GM12878 (cell line): ENCODE measurements at regions not wholly inside any gene's neighbourhood (a gene's known extent, or its start where the extent isn't known, plus 50 kb on each side); places are given as distances from the start of the nearest gene placed in this dataset.

Source experiments
- ATAC-seq: fragments of 200-7000 bp; cut with Tn5 transposase; 3 replicates; pipeline ENCODE4 v1.9.1; 2020; ENCODE audit warnings: mild to moderate bottlenecking, moderate library complexity
- BruUV-seq: library from RNA; stranded (reverse); fragments of 400-500 nt; replicated peaks from 2 replicates; lab custom pipeline; 2021; lab: Mats Ljungman, UMichigan
- CTCF ChIA-PET: fragments of 300-600 bp; sonication (Branson Sonifier 250); formaldehyde crosslinking; extraction: SDS; loops from one replicate; lab custom pipeline; 2021; ENCODE audit warnings: inconsistent platforms; lab: Yijun Ruan, JAX
- POLR2A ChIA-PET: fragments of 350-600 bp; formaldehyde crosslinking; extraction: SDS; loops from one replicate; lab custom pipeline; 2021; ENCODE audit warnings: inconsistent platforms; lab: Charles Lee
- RAD21 ChIA-PET: fragments of 300-600 bp; sonication (Branson Sonifier 250); formaldehyde crosslinking; loops from one replicate; lab custom pipeline; 2023; ENCODE audit warnings: antibody characterized with exemption; ENCODE audit not compliant: unreplicated experiment; lab: Charles Lee
- SMC1A ChIA-PET: fragments of 300-600 bp; sonication (Branson Sonifier 250); formaldehyde crosslinking; loops from one replicate; lab custom pipeline; 2023; ENCODE audit not compliant: unreplicated experiment, uncharacterized antibody; lab: Charles Lee
- DNase-seq: peaks from one replicate; pipeline ENCODE4 v3.0.0-alpha.2; 2011; ENCODE audit warnings: low read depth, low spot score
- FAIRE-seq: peaks from 3 replicates; lab custom pipeline; 2011; peaks lifted over from hg19 to GRCh38; lab: Jason Lieb, UNC
- H2AFZ ChIP-seq: 2 replicates; pipeline ENCODE4 v1.6.0; 2011; ENCODE audit warnings: low read depth, low read length, control low read depth; ENCODE audit not compliant: control insufficient read depth
- H3K27ac ChIP-seq: 2 replicates; pipeline ENCODE4 v1.5.1; 2011; ENCODE audit warnings: control low read depth; ENCODE audit not compliant: control insufficient read depth, insufficient read depth
- H3K27me3 ChIP-seq, 2 experiments: replicated peaks in 1 of 2; 2 replicates each; pipeline versions ENCODE4 v1.6.0 to v1.6.1; 2011; ENCODE audit warnings: low read length in 1 of 2; ENCODE audit not compliant: control insufficient read depth in 2 of 2, insufficient read depth in 2 of 2
- H3K36me3 ChIP-seq, 2 experiments: 2 replicates each; pipeline ENCODE4 v1.5.1; 2011; ENCODE audit warnings: low read length in 1 of 2; ENCODE audit not compliant: control insufficient read depth in 2 of 2, insufficient read depth in 2 of 2
- H3K4me1 ChIP-seq: 2 replicates; pipeline ENCODE4 v1.6.1; 2011; ENCODE audit warnings: mild to moderate bottlenecking, low read length, moderate library complexity, mixed read lengths; ENCODE audit not compliant: control insufficient read depth, insufficient read depth
- H3K4me2 ChIP-seq: 2 replicates; pipeline ENCODE4 v1.6.0; 2011; ENCODE audit warnings: control low read depth; ENCODE audit not compliant: control insufficient read depth, insufficient read depth
- H3K4me3 ChIP-seq: fragments of 200-600 bp; sonication (generic); 2 replicates; pipeline ENCODE4 v1.5.1; 2016
- H3K79me2 ChIP-seq: 2 replicates; pipeline ENCODE4 v1.6.0; 2011; ENCODE audit warnings: low read length; ENCODE audit not compliant: control insufficient read depth, insufficient read depth
- H3K9ac ChIP-seq: 2 replicates; pipeline ENCODE4 v1.8.0; 2011; ENCODE audit warnings: low read length, control low read depth, mixed read lengths; ENCODE audit not compliant: control insufficient read depth, insufficient read depth
- H3K9me3 ChIP-seq: replicated peaks from 3 replicates; pipeline ENCODE4 v1.5.1; 2011; ENCODE audit warnings: mild to moderate bottlenecking, low read length; ENCODE audit not compliant: control insufficient read depth, insufficient read depth
- H4K20me1 ChIP-seq: 2 replicates; pipeline ENCODE4 v1.6.0; 2011; ENCODE audit not compliant: control insufficient read depth, insufficient read depth
- DPF2 ChIP-seq: fragments of 450-650 bp; IDR thresholded peaks from 2 replicates; pipeline ENCODE4 v1.6.1; 2017; ENCODE audit warnings: mild to moderate bottlenecking
- NFIC ChIP-seq: IDR thresholded peaks from 2 replicates; pipeline ENCODE4 v1.6.1; 2012; ENCODE audit warnings: low read depth, mild to moderate bottlenecking, inconsistent platforms, low read length, moderate library complexity
- PAX5 ChIP-seq: IDR thresholded peaks from 2 replicates; pipeline ENCODE4 v1.6.1; 2011; ENCODE audit warnings: low read depth, low read length, borderline replicate concordance
- SUPT20H ChIP-seq: IDR thresholded peaks from 2 replicates; pipeline ENCODE4 v1.6.1; 2011; ENCODE audit warnings: low read depth, mild to moderate bottlenecking, low read length, moderate library complexity, borderline replicate concordance; ENCODE audit not compliant: control insufficient read depth
- ZZZ3 ChIP-seq: IDR thresholded peaks from 2 replicates; pipeline ENCODE4 v1.6.1; 2011; ENCODE audit warnings: low read depth; ENCODE audit not compliant: control insufficient read depth, insufficient read length
- WGBS: methylation state at CpG from one replicate; pipeline ENCODE4 v1.1.6; 2016; ENCODE audit warnings: low lambda C conversion rate; ENCODE audit not compliant: insufficient replicate concordance, insufficient coverage; ENCODE audit errors: missing lambda C conversion rate; 5-methylcytosine and 5-hydroxymethylcytosine counted together
- in situ Hi-C: fragments of 300-500 bp; cut with MboI; formaldehyde crosslinking; loops from 9 replicates; pipeline ENCODE4 v1.14.3; 2018; ENCODE audit warnings: mixed read lengths
- intact Hi-C: fragments of 100-400 bp; cut with micrococcal nuclease; formaldehyde crosslinking; loops from one replicate; pipeline ENCODE4 v1.14.2; 2022; ENCODE audit not compliant: unreplicated experiment
- TF ChIP-seq, protein P1 (sequence below): fragments of 450-650 bp; IDR thresholded peaks from 2 replicates; pipeline ENCODE4 v1.6.1; 2018; ENCODE audit warnings: mild to moderate bottlenecking, low read depth, moderate library complexity; ENCODE audit not compliant: partially characterized antibody
- TF ChIP-seq, protein P2 (sequence below): IDR thresholded peaks from 2 replicates; pipeline ENCODE4 v1.6.1; 2011; ENCODE audit warnings: mild to moderate bottlenecking, low read depth, low read length, moderate library complexity; ENCODE audit not compliant: insufficient replicate concordance
- TF ChIP-seq, protein P3 (sequence below): IDR thresholded peaks from 2 replicates; pipeline ENCODE4 v1.6.1; 2011; ENCODE audit warnings: borderline replicate concordance, low read depth, mild to moderate bottlenecking, moderate library complexity, mixed read lengths, low read length; ENCODE audit not compliant: insufficient read depth; ENCODE audit errors: extremely low read length

DNA sequence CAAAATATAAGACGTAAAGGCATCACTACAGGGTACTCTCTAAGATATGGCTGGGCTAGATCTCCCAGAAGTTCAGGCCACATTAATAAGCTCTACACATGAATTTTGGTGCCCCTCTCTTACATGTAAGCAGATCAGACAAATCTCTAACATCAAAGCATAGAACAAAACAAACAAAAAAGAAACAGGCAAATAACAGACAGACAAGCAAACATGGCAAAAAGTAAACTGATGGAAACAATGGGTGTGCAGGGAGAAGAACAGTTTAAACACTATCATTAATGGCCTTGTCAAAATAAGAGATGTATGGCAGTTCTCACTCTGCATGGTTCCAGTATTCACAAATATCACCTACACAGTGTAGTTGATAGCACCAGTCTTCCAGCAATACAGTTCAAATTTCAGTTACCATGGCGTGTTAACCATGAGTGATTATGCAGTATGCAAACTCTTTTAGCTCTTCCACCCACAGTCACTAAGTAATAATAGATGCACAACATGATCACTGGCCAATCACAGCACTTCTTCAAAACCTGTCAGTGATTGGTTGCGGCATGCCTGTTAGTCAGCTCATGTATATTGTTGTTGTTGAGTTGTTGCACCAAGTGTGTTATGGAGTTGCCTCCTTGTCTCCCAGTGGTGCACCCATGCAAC, 110.7 kb upstream of the TLR3 start:
- SMC1A ChIA-PET = no interaction called here
- WGBS = 50% methylated on average over 3 of the region's 3 CpGs
- Histone ChIP-seq H3K9ac (no peak overlapping the region), H4K20me1 (no peaks in the 10 kb centered on the region), H3K4me1 (no peaks in the 10 kb centered on the region), H2AFZ (no peak overlapping the region), H3K4me2 (no peak overlapping the region), H3K9me3 (no peaks in the 10 kb centered on the region), H3K36me3 (no peaks in the 10 kb centered on the region), H3K4me3 (no peak overlapping the region), H3K79me2 (no peaks in the 10 kb centered on the region), H3K27ac (no peak overlapping the region), H3K27me3 (no peaks in the 10 kb centered on the region; a peak in 3 of 4 replicates)
- DNase-seq = no peak
- no peak for FAIRE-seq
- TF ChIP-seq SUPT20H (no peak), ZZZ3 (no peak), PAX5 (no peak), NFIC (no peak), DPF2 (no peak)
- TF ChIP-seq, protein P1, sequence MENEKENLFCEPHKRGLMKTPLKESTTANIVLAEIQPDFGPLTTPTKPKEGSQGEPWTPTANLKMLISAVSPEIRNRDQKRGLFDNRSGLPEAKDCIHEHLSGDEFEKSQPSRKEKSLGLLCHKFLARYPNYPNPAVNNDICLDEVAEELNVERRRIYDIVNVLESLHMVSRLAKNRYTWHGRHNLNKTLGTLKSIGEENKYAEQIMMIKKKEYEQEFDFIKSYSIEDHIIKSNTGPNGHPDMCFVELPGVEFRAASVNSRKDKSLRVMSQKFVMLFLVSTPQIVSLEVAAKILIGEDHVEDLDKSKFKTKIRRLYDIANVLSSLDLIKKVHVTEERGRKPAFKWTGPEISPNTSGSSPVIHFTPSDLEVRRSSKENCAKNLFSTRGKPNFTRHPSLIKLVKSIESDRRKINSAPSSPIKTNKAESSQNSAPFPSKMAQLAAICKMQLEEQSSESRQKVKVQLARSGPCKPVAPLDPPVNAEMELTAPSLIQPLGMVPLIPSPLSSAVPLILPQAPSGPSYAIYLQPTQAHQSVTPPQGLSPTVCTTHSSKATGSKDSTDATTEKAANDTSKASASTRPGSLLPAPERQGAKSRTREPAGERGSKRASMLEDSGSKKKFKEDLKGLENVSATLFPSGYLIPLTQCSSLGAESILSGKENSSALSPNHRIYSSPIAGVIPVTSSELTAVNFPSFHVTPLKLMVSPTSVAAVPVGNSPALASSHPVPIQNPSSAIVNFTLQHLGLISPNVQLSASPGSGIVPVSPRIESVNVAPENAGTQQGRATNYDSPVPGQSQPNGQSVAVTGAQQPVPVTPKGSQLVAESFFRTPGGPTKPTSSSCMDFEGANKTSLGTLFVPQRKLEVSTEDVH = no peak
- TF ChIP-seq, protein P2, sequence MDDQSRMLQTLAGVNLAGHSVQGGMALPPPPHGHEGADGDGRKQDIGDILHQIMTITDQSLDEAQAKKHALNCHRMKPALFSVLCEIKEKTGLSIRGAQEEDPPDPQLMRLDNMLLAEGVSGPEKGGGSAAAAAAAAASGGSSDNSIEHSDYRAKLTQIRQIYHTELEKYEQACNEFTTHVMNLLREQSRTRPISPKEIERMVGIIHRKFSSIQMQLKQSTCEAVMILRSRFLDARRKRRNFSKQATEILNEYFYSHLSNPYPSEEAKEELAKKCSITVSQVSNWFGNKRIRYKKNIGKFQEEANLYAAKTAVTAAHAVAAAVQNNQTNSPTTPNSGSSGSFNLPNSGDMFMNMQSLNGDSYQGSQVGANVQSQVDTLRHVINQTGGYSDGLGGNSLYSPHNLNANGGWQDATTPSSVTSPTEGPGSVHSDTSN = no peak
- TF ChIP-seq, protein P3, sequence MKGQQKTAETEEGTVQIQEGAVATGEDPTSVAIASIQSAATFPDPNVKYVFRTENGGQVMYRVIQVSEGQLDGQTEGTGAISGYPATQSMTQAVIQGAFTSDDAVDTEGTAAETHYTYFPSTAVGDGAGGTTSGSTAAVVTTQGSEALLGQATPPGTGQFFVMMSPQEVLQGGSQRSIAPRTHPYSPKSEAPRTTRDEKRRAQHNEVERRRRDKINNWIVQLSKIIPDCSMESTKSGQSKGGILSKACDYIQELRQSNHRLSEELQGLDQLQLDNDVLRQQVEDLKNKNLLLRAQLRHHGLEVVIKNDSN = no peak
- no peak for ATAC-seq
- no TSS peak for BruUV-seq
- in situ Hi-C loops (no loop called here), intact Hi-C loops (no loop called here)
- RAD21 ChIA-PET = no interaction called here
- CTCF ChIA-PET = no interaction called here
- POLR2A ChIA-PET = no interaction called here
